OCI-LY7 (cell line): ENCODE measurements at regions not wholly inside any gene's neighbourhood (a gene's known extent, or its start where the extent isn't known, plus 50 kb on each side); places are given as distances from the start of the nearest gene placed in this dataset.

Experiments used
- EZH2phosphoT487 ChIP-seq: fragments of 200-600 bp; sonication (generic); IDR thresholded peaks from 2 replicates; pipeline ENCODE4 v1.6.1; 2018; ENCODE audit warnings: low read depth, borderline replicate concordance, mild to moderate bottlenecking, mixed run types, antibody characterized with exemption, low read length, moderate library complexity, mixed read lengths
- TF ChIP-seq, protein P1 (sequence below): fragments of 200-600 bp; sonication (generic); conservative IDR thresholded peaks from 2 replicates; pipeline ENCODE4 v1.5.1; 2014; ENCODE audit warnings: mild to moderate bottlenecking, antibody characterized with exemption, low read length, moderate library complexity, mixed read lengths

DNA sequence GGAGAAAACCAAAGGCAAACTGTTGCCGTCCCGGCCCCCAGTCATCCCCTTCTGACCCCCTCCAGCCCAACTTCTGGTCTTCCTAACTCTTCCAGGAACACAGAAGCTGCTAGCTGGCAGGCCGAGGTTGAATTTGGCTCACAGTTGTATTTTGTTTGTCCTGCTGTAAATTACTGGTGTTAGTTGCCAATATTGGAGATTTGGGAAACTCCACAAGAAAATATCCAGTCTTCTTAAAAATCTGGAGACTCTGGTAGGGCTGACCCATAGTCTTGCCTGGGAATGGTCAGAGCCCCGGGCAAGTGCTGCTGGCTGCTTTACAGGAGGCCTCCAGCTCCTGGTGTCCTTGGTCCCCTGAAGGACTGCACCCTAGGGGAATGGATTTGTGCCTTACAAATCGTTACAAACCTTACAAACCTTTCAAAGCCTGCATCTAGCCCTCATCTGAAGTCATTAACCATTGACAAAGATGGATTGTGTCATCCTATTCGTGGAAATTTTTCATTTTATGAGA is 112.0 kb upstream of the MCTP2 start:
- TF ChIP-seq, protein P1, sequence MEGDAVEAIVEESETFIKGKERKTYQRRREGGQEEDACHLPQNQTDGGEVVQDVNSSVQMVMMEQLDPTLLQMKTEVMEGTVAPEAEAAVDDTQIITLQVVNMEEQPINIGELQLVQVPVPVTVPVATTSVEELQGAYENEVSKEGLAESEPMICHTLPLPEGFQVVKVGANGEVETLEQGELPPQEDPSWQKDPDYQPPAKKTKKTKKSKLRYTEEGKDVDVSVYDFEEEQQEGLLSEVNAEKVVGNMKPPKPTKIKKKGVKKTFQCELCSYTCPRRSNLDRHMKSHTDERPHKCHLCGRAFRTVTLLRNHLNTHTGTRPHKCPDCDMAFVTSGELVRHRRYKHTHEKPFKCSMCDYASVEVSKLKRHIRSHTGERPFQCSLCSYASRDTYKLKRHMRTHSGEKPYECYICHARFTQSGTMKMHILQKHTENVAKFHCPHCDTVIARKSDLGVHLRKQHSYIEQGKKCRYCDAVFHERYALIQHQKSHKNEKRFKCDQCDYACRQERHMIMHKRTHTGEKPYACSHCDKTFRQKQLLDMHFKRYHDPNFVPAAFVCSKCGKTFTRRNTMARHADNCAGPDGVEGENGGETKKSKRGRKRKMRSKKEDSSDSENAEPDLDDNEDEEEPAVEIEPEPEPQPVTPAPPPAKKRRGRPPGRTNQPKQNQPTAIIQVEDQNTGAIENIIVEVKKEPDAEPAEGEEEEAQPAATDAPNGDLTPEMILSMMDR: no peak
- TF ChIP-seq EZH2phosphoT487: no peak
